ENCODE measurements at regions not wholly inside any gene's neighbourhood (a gene's known extent, or its start where the extent isn't known, plus 50 kb on each side); places are given as distances from the start of the nearest gene placed in this dataset.
"Not testable (repeated sequence)": the region's sequence is repeated elsewhere in the genome, so short reads cannot be mapped to it uniquely, and the experiment has no call there.

DNA sequence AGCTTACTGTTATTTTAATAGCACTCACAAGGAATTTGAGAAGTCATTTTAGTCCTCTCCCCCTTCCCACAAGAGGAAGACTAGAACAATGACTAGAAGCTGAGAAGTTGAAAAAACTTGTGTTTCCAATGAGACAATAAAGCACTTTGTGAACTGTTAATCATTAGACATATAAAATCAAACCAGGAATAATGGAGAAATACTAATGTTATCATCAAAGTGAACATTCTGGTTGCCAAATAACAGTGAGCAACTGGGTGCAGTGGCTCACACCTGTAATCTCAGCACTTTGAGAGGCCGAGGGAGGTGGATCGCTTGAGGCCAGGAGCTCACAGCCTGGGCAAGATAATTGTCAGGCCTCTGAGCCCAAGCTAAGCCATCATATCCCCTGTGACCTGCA, 54.0 kb upstream of the RASAL2 start:
- no peak for TF ChIP-seq CTCF (IDR thresholded peaks at IDR 0.05; ENCODE audit: insufficient read depth, low read depth, low read length)
- DNase-seq (ENCODE audit: low read depth): no peak
- H3K4me3 ChIP-seq (ENCODE audit: low read depth, low read length): no peak overlapping the region

DNA sequence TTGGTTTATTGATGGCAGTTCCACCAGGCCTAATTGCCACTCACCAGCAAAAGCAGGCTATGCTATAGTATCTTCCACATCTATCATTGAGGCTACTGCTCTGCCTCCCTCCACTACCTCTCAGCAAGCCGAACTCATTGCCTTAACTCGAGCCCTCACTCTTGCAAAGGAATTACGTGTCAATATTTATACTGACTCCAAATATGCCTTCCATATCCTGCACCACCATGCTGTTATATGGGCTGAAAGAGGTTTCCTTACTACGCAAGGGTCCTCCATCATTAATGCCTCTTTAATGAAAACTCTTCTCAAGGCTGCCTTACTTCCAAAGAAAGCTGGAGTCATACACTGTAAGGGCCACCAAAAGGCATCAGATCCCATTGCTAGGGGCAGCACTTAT, 50.0 kb upstream of the RASAL2 start:
- H3K4me3 ChIP-seq (ENCODE audit: low read depth, low read length); DNase-seq (ENCODE audit: low read depth): not testable (repeated sequence)

Measured in fibroblast of villous mesenchyme (primary cell).